Subcutaneous abdominal adipose tissue (tissue), 5 donors: ENCODE measurements at regions not wholly inside any gene's neighbourhood (a gene's known extent, or its start where the extent isn't known, plus 50 kb on each side); places are given as distances from the start of the nearest gene placed in this dataset.
A peak's percentile ranks its signal among the peaks of the same experiment; 100 is the strongest.

Experiments
- H3K27ac ChIP-seq: one replicate; pipeline ENCODE4 v1.7.0; 2013; ENCODE audit warnings: low read depth, mild to moderate bottlenecking, inconsistent platforms, low read length, moderate library complexity
- H3K27me3 ChIP-seq, 5 donors: one replicate each; pipeline ENCODE4 v1.7.0; 2013; ENCODE audit warnings: low read length in 5 of 5, inconsistent platforms in 1 of 5; ENCODE audit not compliant: control insufficient read depth in 5 of 5, insufficient read depth in 4 of 5
- H3K36me3 ChIP-seq, 5 donors: one replicate each; pipeline ENCODE4 v1.7.0; 2013; ENCODE audit warnings: low read length in 5 of 5; ENCODE audit not compliant: control insufficient read depth in 5 of 5, insufficient read depth in 5 of 5
- H3K4me1 ChIP-seq, 5 donors: one replicate each; pipeline ENCODE4 v1.7.0; 2013; ENCODE audit warnings: low read length in 5 of 5, mild to moderate bottlenecking in 3 of 5, moderate library complexity in 1 of 5; ENCODE audit not compliant: control insufficient read depth in 5 of 5, insufficient read depth in 5 of 5
- H3K4me3 ChIP-seq, 5 donors: one replicate each; pipeline ENCODE4 v1.7.0; 2013; ENCODE audit warnings: low read length in 5 of 5, low read depth in 1 of 5
- H3K9ac ChIP-seq, 5 donors: one replicate each; pipeline ENCODE4 v1.7.0; 2013; ENCODE audit warnings: low read length in 5 of 5, mild to moderate bottlenecking in 4 of 5, moderate library complexity in 3 of 5
- H3K9me3 ChIP-seq, 5 donors: one replicate each; pipeline ENCODE4 v1.7.0; 2013; ENCODE audit warnings: low read length in 5 of 5; ENCODE audit not compliant: control insufficient read depth in 5 of 5
- donor health status: healthy.
- donor health status: healthy.
- donor health status: healthy.
- donor health status: healthy.
- donor health status: healthy.

DNA sequence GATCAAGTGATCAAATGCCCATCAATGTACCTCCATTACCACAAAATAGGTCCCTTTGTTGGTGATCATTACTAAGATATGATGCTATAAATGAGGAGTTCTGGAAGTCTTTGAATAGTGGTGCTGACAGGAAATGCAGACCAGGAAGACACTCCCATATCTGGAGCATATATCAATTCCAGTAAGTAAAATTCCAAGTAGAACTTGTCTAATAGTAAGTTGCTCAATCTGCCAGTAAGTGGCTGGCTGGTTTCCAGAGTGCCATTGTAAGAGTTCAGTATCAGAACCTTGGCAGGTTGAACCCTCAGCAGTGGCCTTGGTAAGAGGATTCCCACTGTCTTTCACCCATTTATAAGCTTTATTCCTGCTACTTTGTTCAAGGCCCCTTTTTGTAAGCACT, 379.9 kb upstream of the RBMS3 start:
- Histone ChIP-seq H3K27me3 (no peaks in the 10 kb centered on the region), H3K9me3 (peaks cover 0 to 3% (median 0%) of the 10 kb centered on the region in 5 donors), H3K27ac (no peak overlapping the region), H3K4me1 (peaks cover 0 to 6% (median 0%) of the 10 kb centered on the region in 5 donors), H3K4me3 (no peak overlapping the region), H3K9ac (no peak overlapping the region), H3K36me3 (no peaks in the 10 kb centered on the region)

DNA sequence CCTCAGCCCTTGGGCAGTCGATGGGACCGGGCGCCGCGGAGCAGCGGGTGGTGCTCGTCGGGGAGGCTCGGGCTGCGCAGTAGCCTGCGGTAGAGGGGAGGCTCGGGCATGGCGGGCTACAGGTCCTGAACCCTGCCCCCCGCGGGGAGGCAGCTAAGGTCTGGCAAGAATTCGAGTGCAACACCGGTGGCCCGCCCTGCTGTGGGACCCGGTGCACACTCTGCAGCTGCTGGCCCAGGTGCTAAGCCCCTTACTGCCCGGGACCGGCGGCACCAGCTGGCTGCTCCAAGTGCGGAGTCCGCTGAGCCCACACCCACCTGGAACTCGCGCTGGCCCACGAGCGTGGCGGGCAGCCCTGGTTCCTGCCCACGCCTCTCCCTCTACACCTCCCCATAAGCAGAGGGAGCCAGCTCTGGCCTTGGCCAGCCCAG, 377.7 kb upstream of the RBMS3 start:
- Histone ChIP-seq H3K4me3 (no peak overlapping the region), H3K9me3 (peaks cover 0 to 3% (median 0%) of the 10 kb centered on the region in 5 donors), H3K36me3 (no peaks in the 10 kb centered on the region), H3K9ac (no peak overlapping the region), H3K27me3 (no peaks in the 10 kb centered on the region), H3K4me1 (peaks cover 0 to 6% (median 0%) of the 10 kb centered on the region in 5 donors), H3K27ac (no peak overlapping the region)

- no peak overlapping the region for H3K4me3 ChIP-seq
- H3K27me3 ChIP-seq: no peaks in the 10 kb centered on the region
- H3K4me1 ChIP-seq: peaks cover 0 to 6% (median 0%) of the 10 kb centered on the region in 5 donors
- no peaks in the 10 kb centered on the region for H3K36me3 ChIP-seq
- H3K9me3 ChIP-seq: peaks cover 0 to 3% (median 0%) of the 10 kb centered on the region in 5 donors
- no peak overlapping the region for H3K9ac ChIP-seq
- H3K27ac ChIP-seq: no peak overlapping the region
Observed at GRCh38 chr3:28905798-28906197, 375.1 kb upstream of the RBMS3 start.

- Histone ChIP-seq H3K4me3 (no peak overlapping the region), H3K9ac (no peak overlapping the region), H3K27ac (no peak overlapping the region), H3K27me3 (no peaks in the 10 kb centered on the region), H3K36me3 (no peaks in the 10 kb centered on the region), H3K4me1 (no peaks in the 10 kb centered on the region), H3K9me3 (peaks cover 0 to 3% (median 0%) of the 10 kb centered on the region in 5 donors)
Observed at GRCh38 chr3:28906561-28907310, 374.1 kb upstream of the RBMS3 start.

DNA sequence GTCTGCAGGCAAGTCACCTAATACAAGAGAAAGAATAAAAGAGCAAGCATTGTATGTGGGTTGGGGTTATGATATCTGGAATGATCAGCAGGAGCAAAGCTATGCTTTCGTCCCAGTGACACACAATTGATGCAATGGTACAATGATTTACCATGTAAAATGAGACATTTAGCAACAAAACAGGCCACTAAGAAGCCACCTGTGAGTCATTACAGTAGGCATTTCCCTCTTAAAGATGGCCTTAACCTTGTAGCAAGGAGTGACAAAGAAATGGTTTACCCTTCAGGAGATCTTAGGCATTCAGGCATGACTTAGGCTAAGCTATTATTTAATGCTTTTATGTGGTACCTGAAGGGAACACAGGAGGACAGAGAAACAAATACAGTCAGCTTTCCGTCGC, 373.3 kb upstream of the RBMS3 start:
- peaks cover 0 to 3% (median 0%) of the 10 kb centered on the region in 5 donors for H3K9me3 ChIP-seq
- no peak overlapping the region for H3K4me3 ChIP-seq
- H3K27ac ChIP-seq: no peak overlapping the region
- H3K27me3 ChIP-seq: no peaks in the 10 kb centered on the region
- no peaks in the 10 kb centered on the region for H3K36me3 ChIP-seq
- H3K9ac ChIP-seq: no peak overlapping the region
- H3K4me1 ChIP-seq: no peaks in the 10 kb centered on the region

GRCh38 chr3:28912120-28912885, 368.6 kb upstream of the RBMS3 start:
- Histone ChIP-seq H3K4me3 (no peak overlapping the region), H3K9ac (no peak overlapping the region), H3K9me3 (no peaks in the 10 kb centered on the region), H3K4me1 (peaks cover 0 to 16% (median 14%) of the 10 kb centered on the region in 5 donors), H3K27me3 (no peaks in the 10 kb centered on the region), H3K27ac (no peak overlapping the region), H3K36me3 (no peaks in the 10 kb centered on the region)

- H3K4me3 ChIP-seq: peak overlapping the region; percentile 19 to 72 (median 58)
- H3K36me3 ChIP-seq: no peaks in the 10 kb centered on the region
- no peaks in the 10 kb centered on the region for H3K9me3 ChIP-seq
- H3K27me3 ChIP-seq: no peaks in the 10 kb centered on the region
- peaks cover 0 to 16% (median 14%) of the 10 kb centered on the region in 5 donors for H3K4me1 ChIP-seq
- peak overlapping the region in 3 of 5 donors; percentile 56 to 65 (median 58) for H3K9ac ChIP-seq
- peak overlapping the region; percentile 25 for H3K27ac ChIP-seq
Observed at GRCh38 chr3:28915741-28916500, 364.9 kb upstream of the RBMS3 start.

- Histone ChIP-seq H3K27me3 (no peaks in the 10 kb centered on the region), H3K36me3 (no peaks in the 10 kb centered on the region), H3K9ac (peak overlapping the region in 4 of 5 donors; percentile 14 to 65 (median 57)), H3K9me3 (no peaks in the 10 kb centered on the region), H3K4me3 (peak overlapping the region; percentile 55 to 72 (median 62)), H3K4me1 (peaks cover 0 to 16% (median 14%) of the 10 kb centered on the region in 5 donors), H3K27ac (peak overlapping the region; percentile 25)
Observed at GRCh38 chr3:28916713-28917499, 364.0 kb upstream of the RBMS3 start.

DNA sequence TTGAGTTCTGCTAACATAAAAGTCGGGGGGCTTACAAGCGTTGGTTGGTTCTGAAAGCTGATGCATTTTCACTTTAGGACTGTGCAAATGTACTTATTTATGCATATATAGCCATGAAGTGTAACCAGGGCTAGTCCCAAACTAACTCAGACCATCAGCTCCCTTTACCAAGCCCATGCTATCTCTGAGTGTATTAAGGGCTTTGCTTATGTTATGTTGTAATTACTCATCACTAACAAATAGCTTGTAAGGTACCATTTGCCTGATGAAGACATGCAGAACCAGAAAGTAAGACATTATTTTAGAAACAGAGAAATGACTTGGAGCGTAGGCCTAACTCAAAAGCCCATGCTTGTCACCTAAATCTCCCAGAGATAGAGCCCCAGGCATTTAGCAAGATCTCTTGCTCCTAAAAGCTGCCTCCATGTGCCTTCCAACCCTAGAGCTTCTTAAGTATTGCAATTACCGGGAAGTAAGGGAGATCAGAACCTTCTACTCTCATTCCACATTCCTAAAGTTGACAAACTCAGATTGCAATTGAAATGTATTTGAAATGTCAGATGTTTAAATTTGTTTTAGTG, 362.9 kb upstream of the RBMS3 start:
- Histone ChIP-seq H3K9ac (no peak overlapping the region), H3K9me3 (no peaks in the 10 kb centered on the region), H3K27me3 (no peaks in the 10 kb centered on the region), H3K36me3 (no peaks in the 10 kb centered on the region), H3K4me1 (peaks cover 0 to 16% (median 14%) of the 10 kb centered on the region in 5 donors), H3K4me3 (no peak overlapping the region), H3K27ac (no peak overlapping the region)
